Activated T-cell treated with anti-CD3 and anti-CD28 coated beads, Interleukin-2, amount 50 U/mL, for 24 hours (primary cell): ENCODE measurements at regions not wholly inside any gene's neighbourhood (a gene's known extent, or its start where the extent isn't known, plus 50 kb on each side); places are given as distances from the start of the nearest gene placed in this dataset.
"Not testable (repeated sequence)": the region's sequence is repeated elsewhere in the genome, so short reads cannot be mapped to it uniquely, and the experiment has no call there.

Experiments
- DNase-seq: peaks from one replicate; pipeline ENCODE4 v3.0.0-alpha.2; 2020
- H3K27ac Mint-ChIP-seq: 2 replicates; pipeline ENCODE4 v1.8.0; 2020; ENCODE audit warnings: mild to moderate bottlenecking, mixed read lengths
- H3K27me3 Mint-ChIP-seq: 2 replicates; pipeline ENCODE4 v1.8.0; 2020; ENCODE audit warnings: mixed read lengths
- H3K36me3 Mint-ChIP-seq: 2 replicates; pipeline ENCODE4 v1.8.0; 2020; ENCODE audit warnings: low read depth, mixed read lengths
- H3K4me1 Mint-ChIP-seq: 2 replicates; pipeline ENCODE4 v1.8.0; 2020; ENCODE audit warnings: low read depth, mixed read lengths
- H3K4me3 Mint-ChIP-seq: 2 replicates; pipeline ENCODE4 v1.8.0; 2020; ENCODE audit warnings: mild to moderate bottlenecking, moderate library complexity, mixed read lengths
- H3K9me3 Mint-ChIP-seq: 2 replicates; pipeline ENCODE4 v1.8.0; 2020; ENCODE audit warnings: mixed read lengths

GRCh38 chr1:30103708-30104411 is 619.5 kb downstream of the MATN1 start:
- peaks cover 23% of the 10 kb centered on the region for H3K27me3 Mint-ChIP-seq
- no peak overlapping the region for H3K4me3 Mint-ChIP-seq
- no peak for DNase-seq
- H3K36me3 Mint-ChIP-seq = no peaks in the 10 kb centered on the region
- no peaks in the 10 kb centered on the region for H3K4me1 Mint-ChIP-seq
- no peaks in the 10 kb centered on the region for H3K9me3 Mint-ChIP-seq
- H3K27ac Mint-ChIP-seq = no peak overlapping the region

DNA sequence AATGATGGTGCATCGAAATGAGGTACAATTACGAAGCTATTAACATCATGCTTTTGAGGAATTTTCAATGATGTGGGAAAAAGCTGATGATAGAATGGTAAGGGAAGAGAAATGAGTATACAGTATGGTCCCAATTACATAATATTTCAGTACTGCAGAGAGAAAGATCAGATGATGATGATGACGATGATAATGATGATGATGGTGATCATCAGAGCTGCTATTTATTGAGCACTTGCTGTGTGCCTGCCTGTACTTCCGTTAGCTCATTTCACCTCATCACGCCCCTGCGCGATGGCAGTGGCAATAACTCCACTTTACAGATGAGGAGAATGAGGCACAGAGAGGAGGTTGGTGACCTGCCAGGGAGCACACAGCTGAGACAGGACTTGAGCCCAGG is 620.8 kb downstream of the MATN1 start:
- Mint-ChIP-seq H3K9me3 (no peaks in the 10 kb centered on the region), H3K4me3 (no peak overlapping the region), H3K27me3 (peaks cover 16% of the 10 kb centered on the region), H3K4me1 (no peaks in the 10 kb centered on the region), H3K27ac (no peak overlapping the region), H3K36me3 (no peaks in the 10 kb centered on the region)
- DNase-seq = no peak

DNA sequence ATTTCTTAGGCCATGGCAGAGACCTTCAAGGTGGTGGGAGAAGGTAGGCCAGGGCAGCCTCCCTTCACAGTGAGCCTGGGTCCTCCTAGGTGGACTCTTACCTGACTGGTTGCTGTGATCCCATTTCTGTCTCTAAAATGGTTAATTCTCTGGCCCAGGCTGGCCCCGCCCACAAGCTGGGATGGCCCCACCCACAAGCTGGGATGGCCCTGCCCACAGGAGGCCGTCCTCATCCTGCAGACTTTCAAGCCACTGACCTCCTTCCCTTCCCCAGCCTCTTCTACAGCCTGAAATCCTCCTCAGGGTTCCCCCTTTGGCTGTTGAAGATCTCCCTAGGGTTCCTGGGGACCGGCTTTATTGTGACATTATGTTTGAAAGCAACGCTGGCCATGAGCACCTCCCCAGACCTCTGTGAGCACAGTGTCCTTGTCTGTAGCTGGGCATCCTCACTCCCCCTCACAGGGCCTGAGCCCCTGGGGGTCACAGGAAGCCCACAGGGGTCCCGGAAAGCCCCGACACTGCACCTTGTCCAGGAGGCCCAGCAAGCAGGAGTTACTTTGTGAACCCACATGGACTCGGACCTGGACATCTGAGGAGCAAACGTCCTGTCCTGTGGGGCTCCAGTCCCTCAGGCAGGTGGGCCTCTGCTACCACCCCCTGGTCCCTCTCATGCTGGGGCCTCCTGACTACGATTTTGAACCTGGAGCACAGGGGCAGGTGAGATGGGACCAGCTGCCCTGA is 621.7 kb downstream of the MATN1 start:
- Mint-ChIP-seq H3K27me3 (peaks cover 7% of the 10 kb centered on the region), H3K27ac (no peak overlapping the region), H3K36me3 (no peaks in the 10 kb centered on the region), H3K4me3 (no peak overlapping the region), H3K4me1 (no peaks in the 10 kb centered on the region), H3K9me3 (no peaks in the 10 kb centered on the region)
- DNase-seq = no peak

DNA sequence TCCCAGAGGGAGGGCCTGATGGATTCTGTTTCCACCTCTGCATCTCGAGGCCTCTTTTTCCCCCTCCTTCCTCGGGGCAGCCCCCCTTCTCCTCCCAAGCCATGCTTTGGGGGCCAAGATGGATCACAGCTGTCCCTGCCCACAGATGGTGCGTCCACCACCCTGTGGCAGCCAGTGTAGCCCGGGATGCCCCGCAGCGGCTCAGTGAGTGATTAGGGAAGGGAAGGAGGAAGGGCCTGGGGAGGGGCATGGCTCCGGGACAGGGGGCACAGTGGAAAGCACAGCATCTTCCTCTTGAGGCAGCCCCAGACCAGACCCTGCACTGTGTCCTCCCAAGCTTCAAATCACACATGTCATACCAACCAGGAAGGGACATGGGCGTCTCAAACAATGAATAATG is 622.4 kb downstream of the MATN1 start:
- no peaks in the 10 kb centered on the region for H3K9me3 Mint-ChIP-seq
- H3K4me3 Mint-ChIP-seq = no peak overlapping the region
- no peak overlapping the region for H3K27ac Mint-ChIP-seq
- peaks cover 7% of the 10 kb centered on the region for H3K27me3 Mint-ChIP-seq
- no peaks in the 10 kb centered on the region for H3K4me1 Mint-ChIP-seq
- DNase-seq = no peak
- no peaks in the 10 kb centered on the region for H3K36me3 Mint-ChIP-seq

GRCh38 chr1:30100524-30100862 is 622.9 kb downstream of the MATN1 start:
- Mint-ChIP-seq H3K27me3 (peaks cover 7% of the 10 kb centered on the region), H3K4me3 (no peak overlapping the region), H3K36me3 (no peaks in the 10 kb centered on the region), H3K27ac (no peak overlapping the region), H3K9me3 (no peaks in the 10 kb centered on the region), H3K4me1 (no peaks in the 10 kb centered on the region)
- DNase-seq = no peak

DNA sequence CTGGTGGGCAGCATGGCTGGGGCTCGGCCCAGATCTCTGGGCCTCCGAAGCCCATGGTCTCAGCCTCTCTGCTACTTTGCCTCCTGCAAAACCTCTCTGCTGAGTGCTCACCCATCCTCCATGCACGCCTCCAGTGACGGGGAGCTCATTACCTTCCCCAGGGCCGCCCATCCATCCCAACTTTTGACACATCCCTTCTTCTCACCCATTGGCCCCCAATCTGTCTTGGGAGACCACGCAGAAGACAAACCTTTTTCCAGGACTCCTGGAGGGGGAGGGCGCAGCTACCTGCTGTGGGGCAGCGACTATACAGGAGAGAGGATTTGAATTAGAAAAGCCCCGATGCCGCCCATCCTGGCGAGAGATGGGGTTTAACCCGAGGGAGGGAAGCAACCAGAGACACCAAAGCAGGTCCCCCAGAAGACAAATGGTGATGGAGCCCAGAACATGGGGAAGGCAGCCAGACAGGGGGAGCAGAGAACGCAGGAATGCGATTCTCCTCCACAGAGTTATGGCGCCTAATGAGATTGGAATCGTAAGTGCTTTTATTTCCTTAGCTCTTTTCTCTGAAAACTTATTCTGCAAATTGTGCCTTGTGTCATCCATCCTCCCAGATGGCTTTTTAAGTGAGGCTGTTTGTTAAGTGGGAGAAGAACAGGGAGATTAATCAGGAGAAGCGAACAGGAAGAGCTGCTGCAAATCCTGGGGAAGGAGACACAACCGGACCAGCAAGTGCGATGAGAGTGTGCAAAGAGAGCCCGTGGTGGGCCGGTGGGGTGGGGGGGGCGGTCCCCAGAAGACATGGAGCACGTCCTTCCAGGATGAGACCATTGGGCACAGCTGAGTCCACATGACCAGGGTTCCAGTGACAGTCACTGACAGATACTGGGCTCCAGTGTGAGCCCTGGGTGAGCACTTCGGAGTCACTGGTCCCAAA is 623.5 kb downstream of the MATN1 start:
- no peak overlapping the region for H3K27ac Mint-ChIP-seq
- peaks cover 4% of the 10 kb centered on the region for H3K27me3 Mint-ChIP-seq
- no peaks in the 10 kb centered on the region for H3K36me3 Mint-ChIP-seq
- no peak for DNase-seq
- no peaks in the 10 kb centered on the region for H3K9me3 Mint-ChIP-seq
- no peak overlapping the region for H3K4me3 Mint-ChIP-seq
- no peaks in the 10 kb centered on the region for H3K4me1 Mint-ChIP-seq

- not testable (repeated sequence) for H3K27me3 Mint-ChIP-seq, H3K36me3 Mint-ChIP-seq, H3K9me3 Mint-ChIP-seq, H3K4me3 Mint-ChIP-seq, DNase-seq, H3K4me1 Mint-ChIP-seq, H3K27ac Mint-ChIP-seq
These were observed 625.5 kb downstream of the MATN1 start for GRCh38 chr1:30097851-30098250.

GRCh38 chr1:30095451-30096025 is 627.8 kb downstream of the MATN1 start:
- no peak overlapping the region for H3K27ac Mint-ChIP-seq
- no peak for DNase-seq
- H3K4me1 Mint-ChIP-seq = no peaks in the 10 kb centered on the region
- H3K4me3 Mint-ChIP-seq = no peak overlapping the region
- peaks cover 28% of the 10 kb centered on the region for H3K9me3 Mint-ChIP-seq
- H3K27me3 Mint-ChIP-seq = peaks cover 3% of the 10 kb centered on the region
- no peaks in the 10 kb centered on the region for H3K36me3 Mint-ChIP-seq

- H3K27me3 Mint-ChIP-seq = peaks cover 3% of the 10 kb centered on the region
- H3K27ac Mint-ChIP-seq = no peak overlapping the region
- no peaks in the 10 kb centered on the region for H3K4me1 Mint-ChIP-seq
- peaks cover 28% of the 10 kb centered on the region for H3K9me3 Mint-ChIP-seq
- no peak for DNase-seq
- no peak overlapping the region for H3K4me3 Mint-ChIP-seq
- no peaks in the 10 kb centered on the region for H3K36me3 Mint-ChIP-seq
These were observed 628.3 kb downstream of the MATN1 start for GRCh38 chr1:30095051-30095450.

GRCh38 chr1:30092051-30092858 is 631.1 kb downstream of the MATN1 start:
- no peak overlapping the region for H3K27ac Mint-ChIP-seq
- H3K4me1 Mint-ChIP-seq = no peaks in the 10 kb centered on the region
- DNase-seq = no peak
- peaks cover 29% of the 10 kb centered on the region for H3K27me3 Mint-ChIP-seq
- peaks cover 28% of the 10 kb centered on the region for H3K9me3 Mint-ChIP-seq
- no peaks in the 10 kb centered on the region for H3K36me3 Mint-ChIP-seq
- H3K4me3 Mint-ChIP-seq = no peak overlapping the region

DNA sequence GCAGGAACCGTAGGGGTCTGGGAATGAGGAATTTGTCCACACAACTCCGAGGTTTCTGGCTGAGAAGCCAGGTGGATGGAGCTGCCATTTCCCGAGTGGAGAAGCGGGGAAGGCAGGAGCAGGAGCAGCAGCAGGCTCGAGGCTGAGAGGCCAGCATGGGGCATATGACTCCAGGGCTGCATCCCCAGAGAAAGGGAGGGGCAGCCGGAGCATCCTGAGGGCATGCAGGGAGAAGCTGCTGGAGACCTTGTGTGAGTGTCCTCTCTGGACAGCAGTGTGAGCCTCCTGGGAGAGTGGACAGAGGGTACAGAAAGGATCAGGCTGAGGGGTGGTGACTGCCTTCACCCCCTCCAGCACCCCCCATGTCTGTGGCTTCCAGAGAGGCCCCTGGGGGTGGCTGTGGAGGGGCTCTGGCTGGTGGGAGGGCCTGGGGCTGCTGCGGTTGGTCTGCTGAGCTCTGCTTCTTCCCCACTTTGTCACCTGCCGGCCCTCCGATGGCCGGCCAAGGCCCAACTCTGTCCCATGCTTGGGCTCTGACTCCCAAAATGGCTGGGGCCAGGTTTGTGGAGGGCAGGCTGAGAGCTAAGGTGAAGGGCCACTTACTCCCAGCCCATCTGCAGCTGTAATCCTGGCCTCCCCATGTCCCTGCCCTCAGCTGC is 633.1 kb downstream of the MATN1 start:
- Mint-ChIP-seq H3K27me3 (peaks cover 45% of the 10 kb centered on the region), H3K4me1 (no peaks in the 10 kb centered on the region), H3K36me3 (no peaks in the 10 kb centered on the region), H3K9me3 (peaks cover 28% of the 10 kb centered on the region), H3K27ac (no peak overlapping the region), H3K4me3 (no peak overlapping the region)
- no peak for DNase-seq

DNA sequence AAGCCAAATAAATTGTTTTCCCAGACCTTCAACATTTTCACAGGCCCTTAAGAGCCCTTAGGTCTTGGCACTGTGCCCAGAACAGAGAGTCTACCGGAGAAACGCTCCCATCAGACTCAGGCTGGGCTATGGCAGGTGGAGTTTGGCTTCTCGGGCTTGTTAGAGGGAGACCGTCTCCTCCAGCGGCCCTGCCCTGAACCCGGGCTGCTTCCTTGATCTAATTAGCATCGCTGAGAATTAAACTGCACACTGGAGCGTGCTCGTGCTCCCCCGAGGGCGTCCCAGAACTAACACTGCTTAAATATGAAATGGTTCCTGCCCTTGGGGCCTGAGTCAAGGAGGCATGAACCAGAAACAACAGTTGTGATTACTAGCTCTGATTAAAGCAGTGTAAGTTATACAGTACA is 634.4 kb downstream of the MATN1 start:
- DNase-seq = no peak
- Mint-ChIP-seq H3K4me3 (no peak overlapping the region), H3K36me3 (no peaks in the 10 kb centered on the region), H3K4me1 (no peaks in the 10 kb centered on the region), H3K27ac (no peak overlapping the region), H3K27me3 (peaks cover 58% of the 10 kb centered on the region), H3K9me3 (peaks cover 28% of the 10 kb centered on the region)

GRCh38 chr1:30088594-30088993 is 634.8 kb downstream of the MATN1 start:
- Mint-ChIP-seq H3K4me1 (no peaks in the 10 kb centered on the region), H3K4me3 (no peak overlapping the region), H3K9me3 (peaks cover 26% of the 10 kb centered on the region), H3K36me3 (no peaks in the 10 kb centered on the region), H3K27me3 (peaks cover 62% of the 10 kb centered on the region), H3K27ac (no peak overlapping the region)
- no peak for DNase-seq
